ENCODE measurements at regions not wholly inside any gene's neighbourhood (a gene's known extent, or its start where the extent isn't known, plus 50 kb on each side); places are given as distances from the start of the nearest gene placed in this dataset.

- TF ChIP-seq CTCF (IDR thresholded peaks at IDR 0.05), result no peak
- no peak for TF ChIP-seq POLR2A (IDR thresholded peaks at IDR 0.05)
Observed at GRCh38 chr6:6851949-6852261, 255.9 kb upstream of the RREB1 start.
